ENCODE measurements at regions not wholly inside any gene's neighbourhood (a gene's known extent, or its start where the extent isn't known, plus 50 kb on each side); places are given as distances from the start of the nearest gene placed in this dataset.

DNA sequence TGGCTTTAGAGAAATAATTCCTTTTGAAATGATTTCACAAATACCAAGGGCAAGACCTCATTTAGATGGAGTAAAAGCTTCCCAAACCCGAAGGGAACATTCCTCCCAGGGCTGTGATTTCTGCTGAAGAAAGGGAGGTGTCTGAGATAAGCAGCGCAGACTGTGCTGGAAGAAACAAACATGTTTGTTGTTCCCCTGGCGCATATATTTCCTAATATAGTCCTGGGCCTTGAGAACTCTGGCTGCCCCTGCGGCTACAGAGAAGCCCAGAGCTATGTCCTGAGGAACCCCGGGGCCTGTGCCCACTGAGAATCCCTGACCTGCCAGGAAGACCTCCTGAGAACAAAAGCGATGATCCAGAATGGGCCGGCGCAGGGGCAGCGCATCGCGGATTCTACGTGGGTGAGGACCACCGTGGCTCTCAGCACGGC, 372.6 kb upstream of the NT5C1B start:
- Histone ChIP-seq H3K4me3 (ENCODE audit: low read depth in 1 of 3, low read length in 3 of 3) (no peak overlapping the region), H3K27me3 (ENCODE audit: control insufficient read depth in 4 of 4, insufficient read depth in 4 of 4, low read length in 3 of 4) (no peaks in the 10 kb centered on the region), H3K9ac (ENCODE audit: low read depth in 1 of 2, low read length in 2 of 2) (no peak overlapping the region), H3K9me3 (ENCODE audit: control insufficient read depth in 4 of 4, low read length in 3 of 4) (no peaks in the 10 kb centered on the region), H3K27ac (ENCODE audit: low read depth in 1 of 2, low read length in 2 of 2) (no peak overlapping the region), H3K36me3 (ENCODE audit: control insufficient read depth in 4 of 4, insufficient read depth in 3 of 4, low read depth in 1 of 4, low read length in 3 of 4) (no peaks in the 10 kb centered on the region), H3K4me1 (ENCODE audit: control insufficient read depth in 4 of 4, insufficient read depth in 4 of 4, low read length in 3 of 4) (peaks cover 0 to 1% (median 0%) of the 10 kb centered on the region in 4 donors)
- no peak for DNase-seq (ENCODE audit: low spot score)
- TF ChIP-seq, protein P1, sequence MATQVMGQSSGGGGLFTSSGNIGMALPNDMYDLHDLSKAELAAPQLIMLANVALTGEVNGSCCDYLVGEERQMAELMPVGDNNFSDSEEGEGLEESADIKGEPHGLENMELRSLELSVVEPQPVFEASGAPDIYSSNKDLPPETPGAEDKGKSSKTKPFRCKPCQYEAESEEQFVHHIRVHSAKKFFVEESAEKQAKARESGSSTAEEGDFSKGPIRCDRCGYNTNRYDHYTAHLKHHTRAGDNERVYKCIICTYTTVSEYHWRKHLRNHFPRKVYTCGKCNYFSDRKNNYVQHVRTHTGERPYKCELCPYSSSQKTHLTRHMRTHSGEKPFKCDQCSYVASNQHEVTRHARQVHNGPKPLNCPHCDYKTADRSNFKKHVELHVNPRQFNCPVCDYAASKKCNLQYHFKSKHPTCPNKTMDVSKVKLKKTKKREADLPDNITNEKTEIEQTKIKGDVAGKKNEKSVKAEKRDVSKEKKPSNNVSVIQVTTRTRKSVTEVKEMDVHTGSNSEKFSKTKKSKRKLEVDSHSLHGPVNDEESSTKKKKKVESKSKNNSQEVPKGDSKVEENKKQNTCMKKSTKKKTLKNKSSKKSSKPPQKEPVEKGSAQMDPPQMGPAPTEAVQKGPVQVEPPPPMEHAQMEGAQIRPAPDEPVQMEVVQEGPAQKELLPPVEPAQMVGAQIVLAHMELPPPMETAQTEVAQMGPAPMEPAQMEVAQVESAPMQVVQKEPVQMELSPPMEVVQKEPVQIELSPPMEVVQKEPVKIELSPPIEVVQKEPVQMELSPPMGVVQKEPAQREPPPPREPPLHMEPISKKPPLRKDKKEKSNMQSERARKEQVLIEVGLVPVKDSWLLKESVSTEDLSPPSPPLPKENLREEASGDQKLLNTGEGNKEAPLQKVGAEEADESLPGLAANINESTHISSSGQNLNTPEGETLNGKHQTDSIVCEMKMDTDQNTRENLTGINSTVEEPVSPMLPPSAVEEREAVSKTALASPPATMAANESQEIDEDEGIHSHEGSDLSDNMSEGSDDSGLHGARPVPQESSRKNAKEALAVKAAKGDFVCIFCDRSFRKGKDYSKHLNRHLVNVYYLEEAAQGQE (IDR thresholded peaks at IDR 0.05) = no peak
- TF ChIP-seq, protein P2, sequence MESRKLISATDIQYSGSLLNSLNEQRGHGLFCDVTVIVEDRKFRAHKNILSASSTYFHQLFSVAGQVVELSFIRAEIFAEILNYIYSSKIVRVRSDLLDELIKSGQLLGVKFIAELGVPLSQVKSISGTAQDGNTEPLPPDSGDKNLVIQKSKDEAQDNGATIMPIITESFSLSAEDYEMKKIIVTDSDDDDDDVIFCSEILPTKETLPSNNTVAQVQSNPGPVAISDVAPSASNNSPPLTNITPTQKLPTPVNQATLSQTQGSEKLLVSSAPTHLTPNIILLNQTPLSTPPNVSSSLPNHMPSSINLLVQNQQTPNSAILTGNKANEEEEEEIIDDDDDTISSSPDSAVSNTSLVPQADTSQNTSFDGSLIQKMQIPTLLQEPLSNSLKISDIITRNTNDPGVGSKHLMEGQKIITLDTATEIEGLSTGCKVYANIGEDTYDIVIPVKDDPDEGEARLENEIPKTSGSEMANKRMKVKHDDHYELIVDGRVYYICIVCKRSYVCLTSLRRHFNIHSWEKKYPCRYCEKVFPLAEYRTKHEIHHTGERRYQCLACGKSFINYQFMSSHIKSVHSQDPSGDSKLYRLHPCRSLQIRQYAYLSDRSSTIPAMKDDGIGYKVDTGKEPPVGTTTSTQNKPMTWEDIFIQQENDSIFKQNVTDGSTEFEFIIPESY (IDR thresholded peaks at IDR 0.05) = no peak
- no peak for TF ChIP-seq NR2F2 (IDR thresholded peaks at IDR 0.05)
- no peak for TF ChIP-seq HNF4G (IDR thresholded peaks at IDR 0.05)
- TF ChIP-seq TAF1 (conservative IDR thresholded peaks at IDR 0.05) = no peak
- no peak for TF ChIP-seq ATF3 (IDR thresholded peaks at IDR 0.05)
- WGBS = 96% methylated on average over 14 of the region's 14 CpGs

DNA sequence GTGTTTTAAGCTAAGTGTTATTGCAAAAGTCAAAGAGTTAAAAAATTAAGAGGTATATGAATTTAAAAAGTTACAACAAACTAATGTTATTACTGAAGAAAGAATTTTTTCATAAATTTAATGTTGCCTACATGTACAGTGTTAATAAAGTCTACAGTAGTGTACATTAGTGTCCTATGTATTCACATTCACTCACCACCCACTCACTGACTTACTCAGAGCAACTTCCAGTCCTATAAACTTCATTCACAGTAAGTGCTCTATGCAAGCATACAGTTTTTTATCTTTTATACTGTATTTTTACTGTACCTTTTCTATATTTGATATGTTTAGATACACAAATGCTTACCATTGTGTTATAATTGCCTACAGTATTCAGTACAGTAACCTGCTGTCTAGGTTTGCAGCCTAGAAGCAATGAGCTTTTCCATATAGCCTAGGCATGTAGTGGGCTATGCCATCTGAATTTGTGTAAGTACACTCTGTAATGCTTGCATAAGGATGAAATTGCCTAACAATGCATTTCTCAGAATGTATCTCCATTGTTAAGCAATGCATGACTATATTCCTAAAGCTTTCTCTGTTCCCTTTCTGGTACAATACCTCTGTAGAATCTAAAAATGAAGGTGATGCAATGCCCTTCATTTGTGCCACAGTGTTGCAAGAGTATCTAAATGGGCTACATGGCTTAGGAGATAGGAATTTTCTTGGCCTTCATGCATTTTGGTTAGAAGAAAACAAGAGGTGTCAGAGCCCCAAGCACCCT, 370.8 kb upstream of the NT5C1B start:
- no peaks in the 10 kb centered on the region for H3K9me3 ChIP-seq (ENCODE audit: control insufficient read depth in 4 of 4, low read length in 3 of 4)
- no peaks in the 10 kb centered on the region for H3K36me3 ChIP-seq (ENCODE audit: control insufficient read depth in 4 of 4, insufficient read depth in 3 of 4, low read depth in 1 of 4, low read length in 3 of 4)
- TF ChIP-seq, protein P1 (IDR thresholded peaks at IDR 0.05) = no peak
- TF ChIP-seq FOXA1 (IDR thresholded peaks at IDR 0.05) (no peak), RAD21 (IDR thresholded peaks at IDR 0.05) (no peak), HNF4A (conservative IDR thresholded peaks at IDR 0.05) (no peak), JUND (IDR thresholded peaks at IDR 0.05) (no peak), ATF3 (IDR thresholded peaks at IDR 0.05) (no peak), CTCF (IDR thresholded peaks at IDR 0.05; ENCODE audit: low read depth, low read length, missing input control) (no peak), FOXA2 (IDR thresholded peaks at IDR 0.05) (no peak), YY1 (IDR thresholded peaks at IDR 0.05) (no peak), NR2F2 (IDR thresholded peaks at IDR 0.05) (no peak), SP1 (IDR thresholded peaks at IDR 0.05) (no peak), TAF1 (conservative IDR thresholded peaks at IDR 0.05) (no peak)
- no peak overlapping the region for H3K4me3 ChIP-seq (ENCODE audit: low read depth in 1 of 3, low read length in 3 of 3)
- no peak overlapping the region for H3K9ac ChIP-seq (ENCODE audit: low read depth in 1 of 2, low read length in 2 of 2)
- H3K27ac ChIP-seq (ENCODE audit: low read depth in 1 of 2, low read length in 2 of 2) = no peak overlapping the region
- H3K27me3 ChIP-seq (ENCODE audit: control insufficient read depth in 4 of 4, insufficient read depth in 4 of 4, low read length in 3 of 4) = no peaks in the 10 kb centered on the region
- peaks cover 0 to 1% (median 0%) of the 10 kb centered on the region in 4 donors for H3K4me1 ChIP-seq (ENCODE audit: control insufficient read depth in 4 of 4, insufficient read depth in 4 of 4, low read length in 3 of 4)
- DNase-seq (ENCODE audit: low spot score) = no peak

All from liver (tissue), 8 donors.